SK-MEL-5 (cell line): ENCODE measurements at regions not wholly inside any gene's neighbourhood (a gene's known extent, or its start where the extent isn't known, plus 50 kb on each side); places are given as distances from the start of the nearest gene placed in this dataset.

Source experiments
- DNase-seq: peaks from one replicate; pipeline ENCODE4 v3.0.0-alpha.2; 2016; ENCODE audit warnings: low read depth, low spot score
- in situ Hi-C: cut with HindIII; loops from 2 replicates; pipeline ENCODE4 v1.10.0; 2016; ENCODE audit warnings: low sequenced_read_pairs, high pct_unique_total_duplicates, low pct_unique_long_range_greater_than_20kb

GRCh38 chr13:68168448-68168847 lies 938.3 kb upstream of the PCDH9 start:
- no peak for DNase-seq
- in situ Hi-C loops: no loop called here

GRCh38 chr13:68160466-68160865 lies 930.3 kb upstream of the PCDH9 start:
- DNase-seq: no peak
- in situ Hi-C loops: no loop called here

- DNase-seq: no peak
- in situ Hi-C loops: no loop called here
Observed at GRCh38 chr13:68152414-68152813, 922.3 kb upstream of the PCDH9 start.

- DNase-seq: no peak
Observed at GRCh38 chr13:68145852-68146251, 915.7 kb upstream of the PCDH9 start.

GRCh38 chr13:68128297-68128915 lies 898.3 kb upstream of the PCDH9 start:
- no peak for DNase-seq
- in situ Hi-C loops: no loop called here

More at GRCh38 chr13:68145852-68146251, 915.7 kb upstream of the PCDH9 start:
- in situ Hi-C loops: no loop called here

- DNase-seq: peak; percentile 9
- in situ Hi-C loops: no loop called here
Observed at GRCh38 chr13:68125087-68125480, 894.9 kb upstream of the PCDH9 start.

GRCh38 chr13:68124437-68125086 lies 894.4 kb upstream of the PCDH9 start:
- in situ Hi-C loops: no loop called here
- DNase-seq: no peak

- in situ Hi-C loops: no loop called here
- DNase-seq: no peak
Observed at GRCh38 chr13:68110178-68110768, 880.1 kb upstream of the PCDH9 start.

GRCh38 chr13:68107667-68108066 lies 877.5 kb upstream of the PCDH9 start:
- in situ Hi-C loops: no loop called here
- DNase-seq: no peak

- no peak for DNase-seq
- in situ Hi-C loops: no loop called here
Observed at GRCh38 chr13:68099631-68100030, 869.5 kb upstream of the PCDH9 start.

GRCh38 chr13:68081061-68081460 lies 850.9 kb upstream of the PCDH9 start:
- in situ Hi-C loops: no loop called here
- no peak for DNase-seq

- in situ Hi-C loops: no loop called here
- no peak for DNase-seq
Observed at GRCh38 chr13:68078874-68079273, 848.7 kb upstream of the PCDH9 start.

GRCh38 chr13:68078469-68078868 lies 848.3 kb upstream of the PCDH9 start:
- in situ Hi-C loops: no loop called here
- DNase-seq: no peak

GRCh38 chr13:68076046-68076445 lies 845.9 kb upstream of the PCDH9 start:
- in situ Hi-C loops: no loop called here
- DNase-seq: no peak

GRCh38 chr13:68066879-68067513 lies 836.9 kb upstream of the PCDH9 start:
- in situ Hi-C loops: no loop called here
- DNase-seq: no peak

- DNase-seq: no peak
- in situ Hi-C loops: no loop called here
Observed at GRCh38 chr13:68064001-68064770, 834.0 kb upstream of the PCDH9 start.

GRCh38 chr13:68063181-68063580 lies 833.0 kb upstream of the PCDH9 start:
- in situ Hi-C loops: no loop called here
- no peak for DNase-seq

GRCh38 chr13:68057836-68058235 lies 827.7 kb upstream of the PCDH9 start:
- in situ Hi-C loops: no loop called here
- no peak for DNase-seq
